NCI-H748 treated with DMSO at 0.1 percent for 48 hours (cell line): ENCODE measurements at regions not wholly inside any gene's neighbourhood (a gene's known extent, or its start where the extent isn't known, plus 50 kb on each side); places are given as distances from the start of the nearest gene placed in this dataset.

Experiments
- DNase-seq: peaks from one replicate; lab custom pipeline; 2025; lab: John Stamatoyannopoulos, UW

DNA sequence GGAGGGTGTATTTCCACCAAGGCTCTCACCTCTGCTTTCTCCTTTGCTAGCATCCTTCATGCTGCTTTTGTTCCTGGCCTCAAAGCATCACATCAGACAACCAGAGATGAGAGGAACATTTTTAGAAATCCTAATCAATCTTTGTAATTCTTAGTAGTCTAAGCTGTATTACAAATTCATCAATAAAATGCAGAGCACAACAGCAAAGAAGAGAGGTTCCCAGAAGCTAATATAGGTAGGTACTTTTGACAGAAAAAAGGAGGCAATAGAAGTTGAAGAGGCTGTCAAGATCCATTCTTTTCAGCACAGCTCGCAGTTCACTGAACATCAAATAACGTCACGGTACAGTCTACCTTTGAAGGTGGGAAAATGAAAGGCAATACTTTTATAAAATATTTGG is 265.2 kb upstream of the SYT1 start:
- DNase-seq, result no peak

DNA sequence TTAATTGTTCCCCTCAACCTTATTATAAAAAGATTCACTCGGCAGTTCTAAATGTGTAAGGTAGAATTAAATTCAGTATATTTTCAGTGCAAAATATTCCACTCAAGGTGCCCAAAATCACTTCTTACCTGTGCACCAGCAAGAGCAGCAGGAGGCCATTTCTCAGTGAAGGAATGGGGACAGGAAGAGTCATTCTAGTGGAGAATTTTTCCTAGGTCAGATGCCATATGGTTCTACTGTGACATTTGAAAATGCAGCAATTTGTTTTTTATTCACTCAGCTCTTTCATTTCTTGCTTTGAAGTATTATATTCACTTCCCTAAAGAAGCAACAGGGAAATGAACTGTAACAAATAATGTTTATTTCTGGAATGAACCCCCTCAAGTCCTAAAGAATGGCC is 264.0 kb upstream of the SYT1 start:
- no peak for DNase-seq

- no peak for DNase-seq
Observed at GRCh38 chr12:78611504-78611903, 253.1 kb upstream of the SYT1 start.

DNA sequence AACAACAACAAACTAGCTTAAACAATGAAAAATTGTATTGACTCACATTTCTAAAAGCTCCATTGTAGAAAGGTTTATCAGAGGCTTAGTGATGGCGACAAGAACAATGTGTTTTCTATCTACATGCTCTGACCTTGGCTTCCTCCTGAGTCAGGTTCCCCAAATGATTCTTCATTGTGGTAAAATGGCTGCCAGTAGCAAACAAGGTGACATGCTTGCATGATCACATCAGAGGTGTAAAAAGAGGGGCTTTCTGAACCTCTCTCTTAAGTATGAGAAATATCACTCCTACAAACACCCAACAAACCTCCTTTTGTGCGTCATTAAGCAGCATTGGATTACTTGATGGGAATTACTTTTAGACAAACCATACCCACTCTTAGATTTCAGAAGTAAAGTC is 252.4 kb upstream of the SYT1 start:
- no peak for DNase-seq

GRCh38 chr12:78617683-78618082 is 246.9 kb upstream of the SYT1 start:
- DNase-seq, result no peak

- no peak for DNase-seq
Observed at GRCh38 chr12:78622529-78623195, 241.9 kb upstream of the SYT1 start.

DNA sequence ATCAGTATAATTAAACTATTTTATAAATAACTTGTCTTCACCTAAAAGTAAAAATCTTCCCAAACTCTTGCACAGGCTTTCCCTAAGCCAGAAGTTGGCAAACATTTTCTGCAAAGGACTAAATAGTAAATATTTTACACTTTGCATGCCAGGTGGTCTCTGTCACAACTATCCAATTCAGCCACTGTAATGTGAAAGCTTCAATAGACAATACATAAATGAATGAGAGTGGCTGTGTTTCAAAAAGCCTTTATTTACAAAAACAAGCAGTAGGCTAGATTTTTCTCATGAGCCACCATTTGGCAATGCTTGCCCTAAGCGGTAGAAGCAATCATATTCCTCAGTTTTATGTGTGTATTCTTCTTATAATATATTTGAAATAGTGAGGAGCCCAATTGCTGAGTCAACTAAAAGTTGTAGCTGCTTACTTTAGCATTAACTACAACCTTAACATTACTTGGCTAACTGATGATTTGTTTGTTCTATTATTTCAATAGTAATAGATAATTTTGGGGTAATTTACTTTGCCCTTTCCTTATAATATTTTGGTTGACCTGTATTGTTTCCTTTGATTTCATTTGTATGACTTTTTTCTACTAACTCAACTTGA is 236.0 kb upstream of the SYT1 start:
- no peak for DNase-seq

GRCh38 chr12:78636231-78636855 is 228.2 kb upstream of the SYT1 start:
- DNase-seq, result no peak

DNA sequence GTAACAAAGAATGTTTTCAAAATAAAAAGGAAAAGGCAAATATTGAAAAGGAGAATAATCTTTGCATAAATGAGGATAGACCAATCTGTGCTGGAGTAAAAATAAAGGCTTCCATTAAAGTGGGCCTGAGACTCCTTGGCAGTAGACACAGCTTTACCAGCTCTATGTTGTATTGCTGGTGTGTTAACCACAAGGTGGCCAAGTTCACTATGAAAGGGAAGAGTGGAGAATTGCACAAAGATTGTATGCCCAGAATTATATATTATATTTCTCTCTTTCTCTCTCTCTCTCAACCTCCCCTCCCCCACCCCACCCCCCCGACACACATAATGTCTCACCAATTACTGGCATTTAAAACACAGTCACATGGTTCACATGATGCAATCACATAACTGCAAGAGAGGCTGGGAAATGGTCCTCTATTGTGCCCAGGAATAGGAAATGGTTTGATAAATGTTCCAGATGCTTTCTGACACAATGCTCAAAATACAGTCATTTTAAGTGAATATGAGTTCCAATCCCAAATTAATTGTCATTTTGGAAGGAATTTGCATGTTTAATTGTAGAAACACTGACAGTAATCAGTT is 222.6 kb upstream of the SYT1 start:
- DNase-seq, result no peak

- DNase-seq, result no peak
Observed at GRCh38 chr12:78645956-78646355, 218.6 kb upstream of the SYT1 start.

DNA sequence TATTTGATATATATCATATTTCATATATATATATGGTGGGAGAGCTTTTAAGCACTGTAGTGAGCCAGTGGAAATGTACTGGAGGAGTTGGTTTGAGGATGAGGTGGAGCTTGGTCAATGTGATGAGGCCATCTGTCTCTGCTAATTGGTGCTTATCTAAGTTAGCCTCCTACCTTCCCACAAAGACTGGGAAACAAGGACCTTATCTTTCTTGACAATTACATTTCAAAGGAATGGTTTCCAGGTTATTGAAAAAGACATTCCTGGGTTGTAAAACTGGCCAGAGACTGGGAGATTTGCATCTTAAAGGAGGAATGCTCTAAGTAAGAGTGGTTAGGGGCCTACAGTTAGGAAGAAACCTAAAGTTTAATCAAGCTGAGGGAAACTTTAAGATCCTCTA is 212.8 kb upstream of the SYT1 start:
- no peak for DNase-seq

GRCh38 chr12:78666584-78666983 is 198.0 kb upstream of the SYT1 start:
- no peak for DNase-seq

DNA sequence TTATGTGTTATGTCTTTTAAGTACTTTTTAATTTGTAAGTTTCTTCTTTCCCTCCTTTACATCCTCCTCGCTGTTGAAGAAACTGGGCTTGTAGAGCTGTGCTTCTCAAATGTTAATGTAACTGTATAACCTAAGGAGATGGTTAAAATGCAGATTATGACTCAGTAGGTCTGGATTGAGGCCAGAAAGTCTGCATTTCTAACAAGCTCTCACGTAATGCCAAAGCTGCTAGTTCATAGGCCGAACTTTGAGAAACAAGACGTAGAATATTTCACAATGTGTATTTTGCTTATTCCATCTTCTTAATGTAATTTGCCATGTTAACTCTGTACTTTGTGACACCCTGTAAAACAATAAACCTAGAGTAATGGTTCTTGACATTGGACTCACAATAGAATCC is 193.3 kb upstream of the SYT1 start:
- no peak for DNase-seq

- DNase-seq, result no peak
Observed at GRCh38 chr12:78672033-78672432, 192.5 kb upstream of the SYT1 start.

DNA sequence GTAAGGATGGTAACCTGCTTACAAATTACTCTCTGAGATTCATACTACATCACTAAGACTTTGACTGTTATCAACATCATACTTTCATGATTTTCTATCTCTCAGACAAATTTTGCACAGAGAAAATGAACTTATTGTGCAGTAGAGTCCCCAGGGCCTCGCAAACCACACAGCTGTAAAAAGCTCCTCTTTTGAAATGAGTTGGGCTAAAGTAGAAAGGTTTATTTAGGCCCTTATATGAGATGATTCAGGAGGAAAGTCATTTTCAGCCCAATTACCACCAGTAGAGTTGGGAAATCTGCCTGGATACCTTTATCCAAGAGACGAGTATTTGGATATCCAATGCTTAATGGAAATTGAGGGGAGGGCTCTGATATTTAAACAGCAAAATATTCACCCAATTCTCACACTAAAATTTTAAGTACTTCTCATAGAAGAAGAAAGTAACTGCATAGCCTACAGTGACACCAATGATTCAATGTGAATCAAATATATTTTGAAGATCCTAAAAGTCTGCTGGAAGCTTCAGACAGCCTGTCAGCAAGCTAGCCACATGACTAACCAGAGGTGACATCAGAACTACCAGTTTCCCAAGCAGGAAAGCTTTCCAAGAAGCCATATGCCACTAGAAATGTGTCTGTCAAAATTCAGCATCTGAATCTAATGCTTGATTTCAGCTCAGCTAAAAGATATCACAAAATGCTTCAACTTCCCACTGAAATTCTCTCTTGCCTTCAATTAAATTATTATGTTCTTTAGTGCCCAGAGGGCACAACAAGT is 190.1 kb upstream of the SYT1 start:
- DNase-seq, result no peak

DNA sequence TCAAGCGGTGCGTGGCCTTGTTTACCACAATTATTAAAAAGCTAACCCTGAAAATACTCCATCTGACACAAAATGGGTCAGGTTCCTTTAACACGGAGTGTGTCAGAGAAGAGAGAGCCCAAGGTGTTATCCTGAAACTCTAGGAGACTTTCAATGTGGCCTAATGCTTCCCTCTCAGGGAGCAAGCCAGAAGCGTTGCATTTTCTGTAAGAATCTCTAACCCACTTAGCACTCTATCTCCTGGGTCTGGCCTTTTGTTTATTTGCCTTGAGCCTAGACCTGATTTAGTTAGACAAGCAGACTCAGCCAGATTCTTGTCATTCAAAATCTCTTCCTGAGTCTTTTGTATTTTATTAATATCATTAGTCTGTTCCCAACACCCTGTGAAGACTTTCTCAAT is 184.0 kb upstream of the SYT1 start:
- DNase-seq, result no peak

DNA sequence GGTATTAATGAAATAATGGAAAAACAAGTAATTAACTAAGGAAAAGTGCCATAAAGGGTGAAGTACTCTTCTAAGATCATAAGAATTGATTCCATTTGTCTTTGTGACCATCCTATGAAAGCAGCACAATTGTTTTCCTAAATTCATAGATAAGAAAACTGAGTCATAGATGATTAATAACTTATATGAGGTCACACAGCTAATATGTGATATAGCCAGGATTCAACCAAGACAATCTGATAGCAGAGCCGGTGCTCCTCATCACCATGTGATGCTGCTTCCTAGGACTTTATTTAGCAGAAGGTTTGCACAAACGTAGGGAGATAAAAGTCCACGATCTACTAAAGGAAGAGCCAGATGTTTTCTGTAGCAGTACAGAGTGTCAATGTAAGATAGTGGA is 181.5 kb upstream of the SYT1 start:
- no peak for DNase-seq

DNA sequence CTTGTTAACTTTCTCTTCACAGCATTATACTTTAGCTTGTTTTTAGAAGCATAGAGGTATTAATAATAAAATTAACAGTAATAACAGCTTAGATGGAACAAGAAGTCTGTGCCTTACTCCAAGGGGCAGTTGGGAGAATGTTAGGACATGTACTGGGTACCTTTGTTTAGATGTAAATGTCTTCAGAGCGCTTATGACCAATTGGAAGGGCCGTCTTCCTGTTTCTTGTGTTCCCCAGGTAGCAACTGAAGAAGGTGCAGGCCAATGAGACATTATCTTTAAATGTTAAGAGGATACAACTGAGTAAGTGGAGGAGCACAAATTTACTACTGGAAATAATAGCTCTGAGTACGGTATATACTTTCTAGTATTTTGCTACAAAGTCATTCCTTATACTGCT is 180.9 kb upstream of the SYT1 start:
- DNase-seq, result no peak

GRCh38 chr12:78684419-78684818 is 180.2 kb upstream of the SYT1 start:
- DNase-seq, result peak; percentile 33

DNA sequence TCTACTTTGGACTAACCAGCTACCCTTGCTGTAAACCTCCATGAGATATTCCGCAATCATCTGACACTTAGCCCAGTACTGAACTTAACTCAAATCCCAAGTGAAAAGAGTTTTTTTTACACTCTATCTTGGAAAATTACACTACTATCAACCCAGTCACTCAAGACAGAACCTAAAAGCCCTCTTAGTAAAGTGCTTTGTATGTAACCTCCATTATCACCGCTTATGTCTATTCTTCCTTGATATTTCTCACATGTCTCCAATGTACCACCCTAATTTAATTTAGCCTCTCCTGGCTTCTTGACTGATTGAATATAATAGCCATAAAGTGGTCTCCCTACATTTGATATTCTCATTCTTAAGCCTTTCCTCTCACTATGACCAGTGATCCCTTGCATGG is 168.8 kb upstream of the SYT1 start:
- DNase-seq, result no peak

- peak; percentile 21 for DNase-seq
Observed at GRCh38 chr12:78696267-78696666, 168.3 kb upstream of the SYT1 start.

DNA sequence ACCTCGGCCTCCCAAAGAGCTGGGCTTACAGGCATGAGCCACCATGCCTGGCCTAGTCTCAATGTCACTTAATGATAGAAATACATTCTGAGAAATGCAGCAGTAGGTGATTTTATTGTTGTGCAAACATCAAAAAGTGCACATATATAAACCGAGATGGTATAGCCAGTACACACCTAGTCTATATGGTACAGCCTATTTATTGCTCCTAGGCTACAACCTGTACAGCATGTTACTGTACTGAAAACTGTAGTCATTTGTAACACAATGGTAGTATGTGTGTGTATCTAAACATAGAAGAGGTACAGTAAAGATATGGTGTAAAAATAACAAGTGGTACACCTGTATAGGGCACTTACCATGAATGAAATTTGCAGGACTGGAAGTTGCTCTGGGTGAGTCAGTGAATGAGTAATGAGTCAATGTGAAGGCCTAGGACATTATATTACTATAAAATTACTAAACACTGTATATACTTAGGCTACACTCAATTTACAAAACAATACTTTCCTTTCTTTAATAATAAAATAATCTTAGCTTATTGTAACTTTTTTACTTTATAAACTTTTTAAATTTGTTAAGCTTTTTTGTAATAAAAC is 166.7 kb upstream of the SYT1 start:
- no peak for DNase-seq
